Left colon (tissue), 2 donors: ENCODE measurements at regions not wholly inside any gene's neighbourhood (a gene's known extent, or its start where the extent isn't known, plus 50 kb on each side); places are given as distances from the start of the nearest gene placed in this dataset.

ENCODE experiments used
- ATAC-seq: fragments of 200-7000 bp; cut with Tn5 transposase; one replicate; pipeline ENCODE4 v1.9.1; 2020; ENCODE audit warnings: mild to moderate bottlenecking, moderate library complexity
- DNase-seq, 2 donors: peaks; one replicate each; pipeline ENCODE4 v3.0.0-alpha.2; 2020
- intact Hi-C, 2 donors: fragments of 100-400 bp; cut with DNase I in 1 of 2; cut with micrococcal nuclease in 1 of 2; formaldehyde crosslinking; loops; one replicate each; pipeline versions ENCODE4 v1.11.2 to v1.14.0; 2022; cut with DNase I, micrococcal nuclease
- donor health status: DM: no; HTN: no; CAD: no.
- donor health status: DM: yes; HTN: yes; CAD: no.

GRCh38 chr15:31255732-31256377 is 70.8 kb upstream of the KLF13 start:
- ATAC-seq (peak; percentile 63), DNase-seq (peak; percentile 53 to 61)

GRCh38 chr15:31256378-31257265 is 70.0 kb upstream of the KLF13 start:
- ATAC-seq (peak; percentile 30), DNase-seq (peak in 1 of 2 donors; percentile 36)
- intact Hi-C loops = no loop called here

More at GRCh38 chr15:31255732-31256377, 70.8 kb upstream of the KLF13 start:
- intact Hi-C loops = no loop called here

- DNase-seq (no peak), ATAC-seq (no peak)
- intact Hi-C loops = no loop called here
Measured at GRCh38 chr15:31257286-31257685, 69.3 kb upstream of the KLF13 start.

GRCh38 chr15:31258260-31258659 is 68.4 kb upstream of the KLF13 start:
- DNase-seq = no peak
- ATAC-seq = no peak
- intact Hi-C loops = no loop called here

GRCh38 chr15:31259562-31260252 is 66.9 kb upstream of the KLF13 start:
- no peak for ATAC-seq
- no peak for DNase-seq
- intact Hi-C loops = no loop called here

- ATAC-seq = no peak
- peak in 1 of 2 donors; percentile 5 for DNase-seq
- intact Hi-C loops = no loop called here
Measured at GRCh38 chr15:31260646-31261265, 65.9 kb upstream of the KLF13 start.

- peak in 1 of 2 donors; percentile 55 for DNase-seq
- ATAC-seq = no peak
- intact Hi-C loops = no loop called here
Measured at GRCh38 chr15:31261266-31262142, 65.1 kb upstream of the KLF13 start.

- ATAC-seq = no peak
- DNase-seq = peak in 1 of 2 donors; percentile 4
- intact Hi-C loops = no loop called here
Measured at GRCh38 chr15:31262143-31262530, 64.5 kb upstream of the KLF13 start.

- DNase-seq (peak in 1 of 2 donors; percentile 41), ATAC-seq (no peak)
- intact Hi-C loops = no loop called here
Measured at GRCh38 chr15:31262901-31263671, 63.5 kb upstream of the KLF13 start.

GRCh38 chr15:31263751-31264558 is 62.7 kb upstream of the KLF13 start:
- DNase-seq = peak; percentile 59 to 90
- intact Hi-C loops = no loop called here
- peak; percentile 75 for ATAC-seq

GRCh38 chr15:31264559-31265089 is 62.0 kb upstream of the KLF13 start:
- intact Hi-C loops = no loop called here
- no peak for DNase-seq
- ATAC-seq = peak; percentile 11

GRCh38 chr15:31265090-31265870 is 61.4 kb upstream of the KLF13 start:
- intact Hi-C loops = no loop called here
- DNase-seq (peak in 1 of 2 donors; percentile 73), ATAC-seq (peak; percentile 45)

GRCh38 chr15:31265871-31266711 is 60.5 kb upstream of the KLF13 start:
- intact Hi-C loops = no loop called here
- DNase-seq (peak in 1 of 2 donors; percentile 58), ATAC-seq (no peak)

GRCh38 chr15:31266712-31267111 is 59.9 kb upstream of the KLF13 start:
- intact Hi-C loops = no loop called here
- DNase-seq = peak in 1 of 2 donors; percentile 41
- ATAC-seq = no peak
